ENCODE measurements at regions not wholly inside any gene's neighbourhood (a gene's known extent, or its start where the extent isn't known, plus 50 kb on each side); places are given as distances from the start of the nearest gene placed in this dataset.

DNA sequence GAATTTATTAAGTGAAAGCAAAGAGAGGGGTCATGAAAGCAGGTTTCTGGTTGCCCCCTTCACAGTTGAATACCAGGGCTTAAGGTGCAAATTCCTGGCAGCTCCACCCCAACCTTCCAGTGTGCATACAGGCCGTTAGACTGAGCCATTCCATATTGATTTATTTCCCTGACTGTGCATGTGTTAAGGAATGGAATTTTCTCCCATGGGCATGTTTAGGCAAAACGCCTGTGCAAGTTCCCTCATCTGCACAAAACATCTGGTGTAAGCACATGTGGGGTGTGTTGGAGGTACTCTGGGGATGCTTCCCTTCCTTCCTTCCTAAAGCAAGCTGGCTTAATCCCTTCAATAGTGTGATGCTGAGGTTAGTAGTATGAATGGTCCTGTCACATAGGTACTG lies 1470.6 kb downstream of the MAT2B start:
- Mint-ChIP-seq H3K4me3 (no peak overlapping the region), H3K36me3 (no peaks in the 10 kb centered on the region), H3K9me3 (peaks cover 17% of the 10 kb centered on the region), H3K27ac (no peak overlapping the region), H3K4me1 (no peaks in the 10 kb centered on the region)
- ATAC-seq, result no peak
- no peak for DNase-seq (ENCODE audit: low spot score in 2 of 2)

DNA sequence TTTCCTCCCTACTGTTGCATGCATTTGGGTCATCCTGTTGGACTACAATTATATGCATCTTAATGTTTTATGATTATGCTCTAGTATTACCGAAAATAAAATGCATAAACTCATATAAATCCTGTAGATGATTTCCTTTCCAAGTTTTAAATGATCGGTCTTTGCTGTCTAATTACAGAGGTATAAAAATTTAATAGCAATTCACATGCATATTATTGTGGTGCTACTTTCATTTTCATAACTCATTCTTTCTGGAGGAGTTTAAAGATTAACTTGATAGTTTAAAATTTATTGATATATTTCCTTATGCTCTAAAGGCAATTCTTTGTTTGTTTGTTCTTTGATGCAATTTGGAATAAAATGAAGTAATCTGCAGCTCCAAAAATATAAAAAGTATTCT lies 1475.1 kb downstream of the MAT2B start:
- H3K4me3 Mint-ChIP-seq, result no peak overlapping the region
- H3K36me3 Mint-ChIP-seq, result no peaks in the 10 kb centered on the region
- H3K4me1 Mint-ChIP-seq, result no peaks in the 10 kb centered on the region
- ATAC-seq, result no peak
- no peak overlapping the region for H3K27ac Mint-ChIP-seq
- no peak for DNase-seq (ENCODE audit: low spot score in 2 of 2)
- H3K9me3 Mint-ChIP-seq, result peaks cover 12% of the 10 kb centered on the region

- ATAC-seq, result no peak
- no peak overlapping the region for H3K4me3 Mint-ChIP-seq
- peaks cover 18% of the 10 kb centered on the region for H3K9me3 Mint-ChIP-seq
- H3K27ac Mint-ChIP-seq, result no peak overlapping the region
- no peaks in the 10 kb centered on the region for H3K36me3 Mint-ChIP-seq
- DNase-seq (ENCODE audit: low spot score in 2 of 2), result no peak
- H3K4me1 Mint-ChIP-seq, result no peaks in the 10 kb centered on the region
Observed at GRCh38 chr5:164998142-164998541, 1492.7 kb downstream of the MAT2B start.

- ATAC-seq, result no peak
- Mint-ChIP-seq H3K4me1 (no peaks in the 10 kb centered on the region), H3K9me3 (peaks cover 13% of the 10 kb centered on the region), H3K27ac (no peak overlapping the region), H3K36me3 (no peaks in the 10 kb centered on the region), H3K4me3 (no peak overlapping the region)
- no peak for DNase-seq (ENCODE audit: low spot score in 2 of 2)
Observed at GRCh38 chr5:164998590-164998989, 1493.2 kb downstream of the MAT2B start.

- H3K9me3 Mint-ChIP-seq, result peaks cover 14% of the 10 kb centered on the region
- no peak for ATAC-seq
Observed at GRCh38 chr5:165000479-165001190, 1495.2 kb downstream of the MAT2B start.

GRCh38 chr5:165003283-165003682 lies 1497.9 kb downstream of the MAT2B start:
- no peak for ATAC-seq
- peaks cover 11% of the 10 kb centered on the region for H3K9me3 Mint-ChIP-seq
- H3K36me3 Mint-ChIP-seq, result no peaks in the 10 kb centered on the region

More at GRCh38 chr5:165000479-165001190, 1495.2 kb downstream of the MAT2B start:
- DNase-seq (ENCODE audit: low spot score in 2 of 2), result no peak
- H3K4me1 Mint-ChIP-seq, result no peaks in the 10 kb centered on the region
- no peak overlapping the region for H3K4me3 Mint-ChIP-seq
- H3K36me3 Mint-ChIP-seq, result no peaks in the 10 kb centered on the region
- no peak overlapping the region for H3K27ac Mint-ChIP-seq

DNA sequence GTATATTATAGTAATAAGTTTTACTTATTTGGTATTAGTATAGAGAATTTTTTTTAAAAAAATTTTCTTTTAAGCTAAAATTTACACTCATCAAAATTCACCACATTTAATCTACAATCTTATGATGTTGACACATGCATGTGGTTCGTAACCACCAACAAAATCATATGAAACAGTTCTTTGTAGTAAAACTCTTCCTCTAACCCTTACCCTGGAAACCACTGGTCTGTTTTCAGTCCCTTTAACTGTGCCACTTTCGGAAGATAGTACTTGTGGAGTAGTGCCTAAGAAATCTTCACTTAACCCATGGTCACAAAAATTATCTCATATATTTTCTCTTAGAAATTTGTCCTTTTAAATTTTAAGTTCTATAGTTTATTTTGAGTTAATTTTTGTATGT lies 1498.8 kb downstream of the MAT2B start:
- H3K4me1 Mint-ChIP-seq, result no peaks in the 10 kb centered on the region
- no peaks in the 10 kb centered on the region for H3K36me3 Mint-ChIP-seq
- ATAC-seq (no peak), DNase-seq (ENCODE audit: low spot score in 2 of 2) (no peak)
- peaks cover 11% of the 10 kb centered on the region for H3K9me3 Mint-ChIP-seq
- no peak overlapping the region for H3K4me3 Mint-ChIP-seq
- no peak overlapping the region for H3K27ac Mint-ChIP-seq

More at GRCh38 chr5:165003283-165003682, 1497.9 kb downstream of the MAT2B start:
- no peak for DNase-seq (ENCODE audit: low spot score in 2 of 2)
- no peak overlapping the region for H3K27ac Mint-ChIP-seq
- no peaks in the 10 kb centered on the region for H3K4me1 Mint-ChIP-seq
- H3K4me3 Mint-ChIP-seq, result no peak overlapping the region

GRCh38 chr5:165014439-165014838 lies 1509.0 kb downstream of the MAT2B start:
- no peak for DNase-seq (ENCODE audit: low spot score in 2 of 2)
- no peak overlapping the region for H3K27ac Mint-ChIP-seq
- no peaks in the 10 kb centered on the region for H3K4me1 Mint-ChIP-seq
- peaks cover 11% of the 10 kb centered on the region for H3K9me3 Mint-ChIP-seq
- H3K4me3 Mint-ChIP-seq, result no peak overlapping the region
- no peak for ATAC-seq
- H3K36me3 Mint-ChIP-seq, result no peaks in the 10 kb centered on the region

- H3K36me3 Mint-ChIP-seq, result no peaks in the 10 kb centered on the region
- no peak overlapping the region for H3K27ac Mint-ChIP-seq
- DNase-seq (ENCODE audit: low spot score in 2 of 2) (no peak), ATAC-seq (no peak)
- peaks cover 11% of the 10 kb centered on the region for H3K9me3 Mint-ChIP-seq
- no peak overlapping the region for H3K4me3 Mint-ChIP-seq
- no peaks in the 10 kb centered on the region for H3K4me1 Mint-ChIP-seq
Observed at GRCh38 chr5:165015126-165015525, 1509.7 kb downstream of the MAT2B start.

DNA sequence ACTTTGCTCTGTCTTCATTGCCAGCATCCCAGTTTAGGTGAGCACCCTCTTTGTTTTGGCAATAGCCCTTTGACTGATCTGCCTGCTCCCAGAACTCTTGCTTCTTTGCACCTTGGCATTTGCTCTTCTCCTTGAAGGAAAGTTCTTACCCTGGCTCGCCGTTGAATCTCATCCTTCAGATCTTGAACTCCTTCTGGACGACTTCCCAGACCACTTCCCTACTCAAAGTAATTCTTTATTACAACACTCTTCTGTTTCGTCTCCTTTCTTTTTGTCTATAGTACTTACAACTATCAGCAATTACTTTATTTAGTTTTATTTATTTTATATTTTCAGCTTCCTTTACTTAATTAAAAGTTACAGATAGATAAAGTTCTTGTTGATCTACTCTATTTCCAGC lies 1510.1 kb downstream of the MAT2B start:
- no peaks in the 10 kb centered on the region for H3K36me3 Mint-ChIP-seq
- ATAC-seq (no peak), DNase-seq (ENCODE audit: low spot score in 2 of 2) (no peak)
- H3K27ac Mint-ChIP-seq, result no peak overlapping the region
- no peaks in the 10 kb centered on the region for H3K4me1 Mint-ChIP-seq
- H3K4me3 Mint-ChIP-seq, result no peak overlapping the region
- peaks cover 15% of the 10 kb centered on the region for H3K9me3 Mint-ChIP-seq

- Mint-ChIP-seq H3K9me3 (peaks cover 15% of the 10 kb centered on the region), H3K4me1 (no peaks in the 10 kb centered on the region), H3K36me3 (no peaks in the 10 kb centered on the region), H3K27ac (no peak overlapping the region), H3K4me3 (no peak overlapping the region)
- no peak for DNase-seq (ENCODE audit: low spot score in 2 of 2)
- ATAC-seq, result no peak
Observed at GRCh38 chr5:165026971-165027370, 1521.6 kb downstream of the MAT2B start.

GRCh38 chr5:165028356-165028755 lies 1522.9 kb downstream of the MAT2B start:
- Mint-ChIP-seq H3K4me3 (no peak overlapping the region), H3K27ac (no peak overlapping the region), H3K9me3 (peaks cover 11% of the 10 kb centered on the region), H3K36me3 (no peaks in the 10 kb centered on the region), H3K4me1 (no peaks in the 10 kb centered on the region)
- ATAC-seq, result no peak
- no peak for DNase-seq (ENCODE audit: low spot score in 2 of 2)

DNA sequence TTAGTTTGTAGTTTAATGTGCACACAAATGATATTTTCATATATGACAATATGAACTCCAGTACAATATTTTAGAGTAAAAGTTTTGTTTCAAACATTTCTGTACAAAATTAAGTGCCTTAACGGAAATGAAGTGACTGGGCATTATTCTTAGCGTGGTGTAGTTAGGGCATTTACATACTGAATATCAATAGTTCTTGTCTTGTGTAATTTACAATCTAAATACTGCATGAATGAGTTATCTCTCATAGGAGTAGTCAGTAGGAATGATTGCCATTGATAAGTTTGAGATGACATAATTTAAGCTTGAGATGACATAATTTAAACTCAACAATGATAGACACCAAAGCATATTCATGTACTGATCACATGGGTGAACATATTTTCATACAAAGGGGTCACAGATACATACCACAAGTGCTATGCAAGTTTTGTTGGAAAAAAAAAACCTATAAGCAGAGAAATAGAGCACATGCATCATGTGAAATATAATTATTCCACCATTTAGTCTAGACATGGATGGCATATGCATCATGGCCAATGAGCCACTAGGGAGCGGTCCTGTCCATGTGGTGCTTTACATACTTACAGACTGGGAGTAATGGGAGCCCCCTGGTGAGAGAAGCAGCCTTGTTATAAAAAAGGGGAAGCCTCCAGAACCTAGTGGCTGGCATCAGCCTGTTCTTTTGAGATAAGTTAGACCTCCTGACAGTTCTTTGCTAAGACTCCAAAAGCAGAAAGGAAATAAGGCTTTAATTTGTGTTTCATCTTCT lies 1523.9 kb downstream of the MAT2B start:
- ATAC-seq (no peak), DNase-seq (ENCODE audit: low spot score in 2 of 2) (no peak)
- Mint-ChIP-seq H3K27ac (no peak overlapping the region), H3K4me3 (no peak overlapping the region), H3K9me3 (peaks cover 6% of the 10 kb centered on the region), H3K36me3 (no peaks in the 10 kb centered on the region), H3K4me1 (no peaks in the 10 kb centered on the region)

GRCh38 chr5:165030971-165031370 lies 1525.6 kb downstream of the MAT2B start:
- H3K9me3 Mint-ChIP-seq, result peaks cover 9% of the 10 kb centered on the region
- no peak overlapping the region for H3K4me3 Mint-ChIP-seq
- no peaks in the 10 kb centered on the region for H3K4me1 Mint-ChIP-seq
- ATAC-seq (no peak), DNase-seq (ENCODE audit: low spot score in 2 of 2) (no peak)
- no peak overlapping the region for H3K27ac Mint-ChIP-seq
- H3K36me3 Mint-ChIP-seq, result no peaks in the 10 kb centered on the region

DNA sequence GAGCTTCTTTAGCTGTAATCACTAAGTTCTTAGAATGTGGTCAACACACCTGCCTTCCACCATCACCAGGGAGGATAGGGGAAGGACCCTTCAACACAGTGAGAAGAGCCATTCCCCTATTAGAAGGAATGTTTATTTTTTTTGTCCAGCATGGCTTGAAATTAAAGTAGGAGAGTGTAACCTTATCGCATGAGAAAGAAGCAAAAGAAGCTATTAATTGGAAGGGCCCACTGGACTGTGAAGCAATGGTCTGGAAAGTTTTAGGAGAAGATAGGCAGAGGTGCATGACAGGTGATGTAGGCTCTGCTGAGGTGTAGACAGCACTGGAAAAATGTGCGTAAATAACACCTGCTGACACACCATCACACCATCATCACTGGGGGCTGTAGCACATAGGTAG lies 1526.0 kb downstream of the MAT2B start:
- DNase-seq (ENCODE audit: low spot score in 2 of 2) (no peak), ATAC-seq (no peak)
- no peak overlapping the region for H3K4me3 Mint-ChIP-seq
- peaks cover 9% of the 10 kb centered on the region for H3K9me3 Mint-ChIP-seq
- no peaks in the 10 kb centered on the region for H3K36me3 Mint-ChIP-seq
- no peaks in the 10 kb centered on the region for H3K4me1 Mint-ChIP-seq
- H3K27ac Mint-ChIP-seq, result no peak overlapping the region

DNA sequence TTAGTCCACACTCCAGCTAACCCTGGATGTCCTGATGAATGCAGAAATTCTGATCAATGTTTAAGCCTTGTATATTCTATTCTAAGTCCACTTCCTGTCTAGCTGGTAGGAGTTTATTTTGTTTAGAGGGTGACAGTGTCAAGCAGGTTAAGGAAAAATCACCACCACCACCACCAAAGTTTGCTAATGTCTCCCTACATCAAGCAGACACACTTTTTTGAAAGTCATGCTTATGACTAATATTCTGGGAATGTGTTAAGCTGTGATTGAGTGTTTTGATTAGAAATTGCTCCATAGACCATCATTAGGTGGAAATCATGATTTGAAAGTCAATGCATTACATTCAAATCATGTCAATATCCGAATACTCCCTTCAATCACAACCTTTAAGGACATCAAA lies 1530.1 kb downstream of the MAT2B start:
- no peaks in the 10 kb centered on the region for H3K4me1 Mint-ChIP-seq
- DNase-seq (ENCODE audit: low spot score in 2 of 2) (no peak), ATAC-seq (no peak)
- H3K36me3 Mint-ChIP-seq, result no peaks in the 10 kb centered on the region
- peaks cover 9% of the 10 kb centered on the region for H3K9me3 Mint-ChIP-seq
- no peak overlapping the region for H3K4me3 Mint-ChIP-seq
- H3K27ac Mint-ChIP-seq, result no peak overlapping the region
